Activated CD4-positive, alpha-beta T cell treated with anti-CD3 and anti-CD28 coated beads, Interleukin-2, Interleukin-4, amounts not matched to agents 100 ng/mL and 50 ng/mL, durations not matched to agents 16 hours and 8 hours (primary cell): ENCODE measurements at regions not wholly inside any gene's neighbourhood (a gene's known extent, or its start where the extent isn't known, plus 50 kb on each side); places are given as distances from the start of the nearest gene placed in this dataset.
A peak's percentile ranks its signal among the peaks of the same experiment; 100 is the strongest.

Experiments
- DNase-seq: peaks from one replicate; pipeline ENCODE4 v3.0.0-alpha.2; 2020; ENCODE audit warnings: low spot score

DNA sequence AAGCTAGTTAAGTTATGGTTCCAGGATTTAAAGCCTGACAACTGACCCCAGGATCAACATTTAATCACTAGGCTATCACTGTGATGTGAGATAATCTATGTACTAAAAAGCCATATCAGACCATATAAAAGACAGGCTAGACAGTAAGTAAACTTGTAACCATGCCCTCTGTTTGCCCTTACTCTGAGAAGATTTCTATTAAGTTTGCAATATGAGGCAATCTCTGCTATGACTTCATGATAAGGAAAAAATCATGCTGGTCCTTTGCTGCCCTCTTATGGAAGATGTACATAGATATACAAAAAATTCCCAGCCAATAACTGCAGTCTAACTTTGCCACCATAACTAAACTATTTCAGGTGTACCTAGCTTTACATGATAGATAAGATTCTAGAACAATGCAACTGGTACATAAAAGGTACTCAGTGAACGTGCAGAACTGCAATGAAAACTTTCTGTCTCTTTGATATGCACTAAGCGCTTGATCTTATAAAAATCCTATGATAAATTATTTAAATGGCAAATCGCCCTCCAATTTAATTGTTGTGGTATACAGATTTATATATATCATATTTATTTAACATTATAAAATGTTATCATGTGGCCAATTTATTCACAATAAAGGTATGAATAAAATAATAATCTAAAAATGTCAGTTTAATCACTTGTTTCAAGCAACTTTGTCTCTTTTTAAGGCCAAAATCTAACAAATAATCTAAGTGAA is 70.5 kb downstream of the FAM217A start:
- DNase-seq = peak; percentile 36

DNA sequence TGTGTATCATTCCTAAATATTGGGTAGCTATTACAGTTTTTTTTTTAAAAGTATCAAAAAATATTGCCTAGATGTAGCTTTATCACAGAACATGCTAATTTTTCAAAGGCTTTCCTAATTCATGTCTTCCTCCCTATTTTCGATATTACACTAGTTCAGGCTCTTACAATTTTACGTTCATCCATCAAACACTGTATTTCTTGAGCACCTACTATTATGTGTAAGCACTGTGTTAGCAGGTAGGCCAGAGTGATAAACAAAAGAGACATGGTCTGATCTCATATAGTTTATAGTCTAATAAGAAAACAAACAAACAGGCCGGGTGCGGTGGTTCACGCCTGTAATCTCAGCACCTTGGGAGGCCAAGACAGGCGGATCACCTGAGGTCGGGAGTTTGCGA is 69.5 kb downstream of the FAM217A start:
- no peak for DNase-seq

DNA sequence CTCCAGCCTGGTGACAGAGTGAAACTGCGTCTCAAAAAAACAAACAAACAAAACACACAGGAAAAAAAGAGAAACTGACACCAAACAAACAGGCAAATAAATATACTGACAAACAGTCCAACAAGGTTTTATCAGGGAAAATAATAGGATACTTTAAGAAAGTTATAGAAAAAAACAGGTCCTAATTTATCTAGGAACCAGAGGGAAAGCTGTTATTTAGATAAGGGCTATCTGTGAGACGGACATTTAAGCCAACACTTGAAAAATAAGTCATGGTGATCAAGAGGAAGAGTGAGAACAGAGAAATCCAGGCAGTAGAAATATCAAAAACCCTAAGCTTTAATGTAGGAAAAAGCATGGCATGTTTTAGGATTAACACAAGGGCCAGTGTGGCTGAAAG is 68.9 kb downstream of the FAM217A start:
- DNase-seq = no peak

DNA sequence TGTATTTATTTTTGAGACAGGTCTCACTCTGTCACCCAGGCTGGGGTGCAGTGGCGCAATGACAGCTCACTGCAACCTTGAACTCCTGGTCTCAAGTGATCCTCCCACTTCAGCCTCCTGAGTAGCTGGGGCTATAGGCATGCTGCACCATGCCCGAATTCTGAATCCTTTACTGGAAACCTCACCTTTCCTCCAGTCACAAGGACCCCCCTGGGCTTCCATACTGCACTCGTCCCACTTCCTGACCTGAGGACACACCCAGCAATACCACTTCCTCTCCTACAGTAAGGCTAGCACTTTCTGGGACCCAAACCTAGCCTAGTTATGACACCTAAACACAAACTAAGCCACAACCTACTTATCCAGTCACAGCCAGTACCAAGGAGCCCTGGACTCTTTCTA is 68.2 kb downstream of the FAM217A start:
- DNase-seq = peak; percentile 43

DNA sequence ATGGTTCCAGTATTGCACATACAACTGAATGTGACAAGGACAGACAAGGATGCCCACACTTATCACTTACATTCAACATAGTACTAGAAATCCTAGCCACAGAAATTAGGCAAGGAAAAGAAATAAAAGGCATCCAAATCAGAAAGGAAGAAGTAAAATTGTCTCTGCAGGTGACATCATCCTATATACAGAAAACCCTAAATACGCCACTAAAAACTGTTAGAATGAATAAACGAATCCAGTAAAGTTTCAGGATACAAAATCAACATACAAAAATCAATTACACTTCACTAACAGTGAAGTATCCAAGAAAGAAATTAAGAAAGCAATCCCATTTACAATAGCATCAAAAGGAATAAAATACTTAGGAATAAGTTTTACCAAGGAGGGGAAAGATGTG is 66.1 kb downstream of the FAM217A start:
- no peak for DNase-seq

DNA sequence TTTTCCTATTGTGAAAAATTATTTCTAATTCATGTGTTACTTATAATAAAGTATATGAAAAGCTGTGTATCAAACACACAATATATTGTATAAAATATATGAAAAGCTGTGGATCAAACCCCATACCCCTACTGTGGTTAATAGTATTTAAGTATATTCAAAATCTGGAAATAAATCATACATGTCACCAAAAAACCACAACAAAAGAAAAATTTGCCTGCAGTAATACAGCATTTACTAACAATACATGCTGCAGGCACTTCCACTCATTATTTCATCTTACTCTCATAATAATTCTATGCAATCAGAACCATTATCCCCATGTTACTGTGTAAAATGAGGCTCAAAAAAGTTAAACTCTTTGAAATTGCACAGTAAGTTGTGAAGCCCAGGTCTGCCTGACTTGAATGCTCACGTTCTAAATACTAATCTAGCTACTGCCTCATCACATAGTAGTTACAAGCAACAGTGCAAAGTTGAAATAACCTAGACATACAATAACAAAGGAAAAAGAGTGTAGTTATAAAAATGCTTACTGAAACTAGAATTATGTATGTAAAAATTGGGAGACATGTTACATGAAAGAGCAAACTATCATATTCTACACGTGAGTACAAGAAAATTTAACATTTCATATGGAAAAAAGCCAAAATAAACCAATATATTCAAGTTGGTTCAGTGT is 61.7 kb downstream of the FAM217A start:
- DNase-seq = no peak

DNA sequence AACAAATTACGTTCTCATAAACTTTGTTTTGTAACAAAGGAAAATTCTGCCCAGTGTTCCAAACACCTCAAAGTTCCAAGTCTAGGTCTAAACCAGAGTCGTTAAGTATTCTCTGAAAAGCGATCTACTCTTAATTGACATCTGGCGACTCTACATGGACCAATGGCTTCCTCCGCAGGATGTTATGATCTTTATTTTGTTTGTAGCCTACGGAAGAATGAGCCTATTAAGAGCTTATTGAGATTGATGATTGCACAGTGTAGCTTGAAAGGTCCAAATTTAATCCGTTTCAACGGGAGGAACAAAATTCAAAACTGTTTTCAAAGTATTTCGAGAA is 61.1 kb downstream of the FAM217A start:
- peak; percentile 45 for DNase-seq

DNA sequence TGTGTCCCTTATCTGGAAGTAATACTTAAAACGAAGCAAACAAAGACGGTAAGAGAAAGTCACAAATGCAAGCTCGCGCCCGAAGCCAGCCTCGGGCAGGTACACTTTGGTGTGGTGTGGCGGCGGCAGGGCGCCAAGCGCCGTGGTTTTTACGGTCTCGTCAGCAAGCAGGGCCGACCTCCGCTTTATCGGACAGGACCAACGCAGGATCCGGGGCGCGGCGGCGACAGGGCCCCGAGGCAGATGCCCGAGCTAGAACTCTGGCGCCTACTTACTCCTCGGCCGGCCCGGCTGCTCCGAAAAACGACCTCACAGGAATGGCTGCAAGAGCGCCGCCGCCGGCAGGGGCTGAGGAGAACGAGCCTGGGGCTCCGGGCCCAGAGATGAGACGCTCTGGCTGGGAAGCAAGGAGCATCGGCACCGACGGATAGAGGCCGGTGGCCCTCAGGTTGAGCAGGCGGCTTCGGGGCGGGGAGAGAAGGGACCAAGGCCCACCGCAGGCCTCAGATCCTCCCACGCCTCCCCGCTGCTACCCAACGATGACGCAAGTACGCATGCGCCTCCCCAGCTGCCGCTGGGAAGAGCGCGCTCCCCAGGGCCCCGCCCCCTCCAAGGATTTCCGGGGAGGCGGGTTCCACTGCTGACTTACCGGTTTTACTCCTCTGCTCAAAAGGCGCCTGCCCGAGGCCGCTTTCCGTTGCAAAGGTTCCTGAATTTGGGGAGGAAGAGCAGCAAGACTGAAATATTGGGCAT is 60.6 kb downstream of the FAM217A start:
- peak; percentile 95 for DNase-seq
